HepG2 (cell line): ENCODE measurements at regions not wholly inside any gene's neighbourhood (a gene's known extent, or its start where the extent isn't known, plus 50 kb on each side); places are given as distances from the start of the nearest gene placed in this dataset.

Experiments used
- ATAC-seq: fragments of 200-7000 bp; cut with Tn5 transposase; 3 replicates; pipeline ENCODE4 v1.9.1; 2020; ENCODE audit warnings: mild to moderate bottlenecking, moderate library complexity
- BruUV-seq: library from RNA; stranded (reverse); fragments of 400-500 nt; replicated peaks from 2 replicates; lab custom pipeline; 2021; lab: Mats Ljungman, UMichigan
- CTCF ChIA-PET: fragments of 300-600 bp; formaldehyde crosslinking; extraction: SDS; loops from one replicate; lab custom pipeline; 2021; ENCODE audit warnings: low total read pairs, inconsistent platforms, low intra/inter-chr PET ratio; lab: Yijun Ruan, JAX
- POLR2A ChIA-PET: fragments of 350-600 bp; sonication (Branson Sonifier 250); formaldehyde crosslinking; loops from one replicate; lab custom pipeline; 2020; ENCODE audit warnings: antibody characterized with exemption, inconsistent platforms; lab: Yijun Ruan, JAX
- DNase-seq: peaks from one replicate; pipeline ENCODE4 v3.0.0-alpha.2; 2015; ENCODE audit warnings: low spot score
- FAIRE-seq: peaks from 3 replicates; lab custom pipeline; 2011; peaks lifted over from hg19 to GRCh38; lab: Jason Lieb, UNC
- H2AFZ ChIP-seq: one replicate; pipeline ENCODE4 v1.6.1; 2011; ENCODE audit warnings: low read length, inconsistent platforms
- H3K27ac ChIP-seq: fragments of 300-600 bp; 3 replicates; pipeline ENCODE4 v1.8.0; 2011; ENCODE audit warnings: mixed run types, mild to moderate bottlenecking, mixed read lengths, low read length, inconsistent platforms; ENCODE audit not compliant: insufficient read depth; ENCODE audit errors: extremely low read length
- H3K27me3 ChIP-seq, 2 experiments: fragments of 200-600 bp in 1 of 2; 2 replicates in 1 of 2; 3 replicates in 1 of 2; pipeline versions ENCODE4 v1.6.0 to v1.8.0; 2011; ENCODE audit warnings: low read length in 2 of 2, mild to moderate bottlenecking in 2 of 2, moderate library complexity in 2 of 2, inconsistent platforms in 1 of 2; ENCODE audit not compliant: insufficient read depth in 2 of 2, control insufficient read depth in 1 of 2
- H3K36me3 ChIP-seq, 2 experiments: fragments of 200-600 bp in 1 of 2; replicated peaks in 1 of 2; 2 replicates in 1 of 2; 3 replicates in 1 of 2; pipeline versions ENCODE4 v1.5.1 to v1.8.0; 2011; ENCODE audit warnings: low read length in 2 of 2, inconsistent platforms in 1 of 2; ENCODE audit not compliant: insufficient read depth in 2 of 2, control insufficient read depth in 1 of 2
- H3K4me1 ChIP-seq: 2 replicates; pipeline ENCODE4 v1.5.1; 2012; ENCODE audit warnings: low read length, inconsistent platforms; ENCODE audit not compliant: insufficient read depth
- H3K4me2 ChIP-seq: 2 replicates; pipeline ENCODE4 v1.6.0; 2011; ENCODE audit warnings: low read depth, low read length, inconsistent platforms
- H3K4me3 ChIP-seq, 3 experiments: fragments of 200-600 bp in 1 of 3; sonication (generic), shearing (Covaris generic) in 1 of 3; replicated peaks in 1 of 3; 2 replicates each; pipeline ENCODE4 v1.5.1; 2011 to 2016; ENCODE audit warnings: low read length in 3 of 3, inconsistent platforms in 2 of 3, low read depth in 2 of 3, mild to moderate bottlenecking in 2 of 3, control low read depth in 1 of 3, mixed read lengths in 1 of 3; ENCODE audit not compliant: insufficient read depth in 1 of 3
- H3K79me2 ChIP-seq: one replicate; pipeline ENCODE4 v1.6.1; 2011; ENCODE audit warnings: low read length, inconsistent platforms; ENCODE audit not compliant: insufficient read depth
- H3K9ac ChIP-seq: 2 replicates; pipeline ENCODE4 v1.6.0; 2011; ENCODE audit warnings: mild to moderate bottlenecking, low read depth, low read length, inconsistent platforms; ENCODE audit not compliant: insufficient read depth
- H3K9me3 ChIP-seq: 2 replicates; pipeline ENCODE4 v1.5.1; 2012; ENCODE audit warnings: mild to moderate bottlenecking, low read length
- H4K20me1 ChIP-seq: 2 replicates; pipeline ENCODE4 v1.6.0; 2011; ENCODE audit warnings: inconsistent platforms, mild to moderate bottlenecking, low read length, moderate library complexity; ENCODE audit not compliant: insufficient read depth
- DMAP1 ChIP-seq: IDR thresholded peaks from 2 replicates; pipeline ENCODE4 v1.6.1; 2016
- ETV6 ChIP-seq: sonication (generic); formaldehyde crosslinking; conservative IDR thresholded peaks from 2 replicates; pipeline ENCODE4 v1.4.0; 2020; ENCODE audit warnings: missing genetic modification reagents
- HDAC6 ChIP-seq: fragments of 200-600 bp; sonication (generic); IDR thresholded peaks from 2 replicates; pipeline ENCODE4 v1.7.0; 2017; ENCODE audit warnings: mild to moderate bottlenecking, antibody characterized with exemption, low read length, low read depth
- HNRNPK ChIP-seq: fragments of 200-400 bp; formaldehyde crosslinking; IDR thresholded peaks from 2 replicates; pipeline ENCODE4 v1.6.1; 2018; ENCODE audit warnings: low read length, low read depth, moderate library complexity, mild to moderate bottlenecking; ENCODE audit not compliant: poor library complexity, severe bottlenecking
- JUND ChIP-seq: sonication (generic); formaldehyde crosslinking; IDR thresholded peaks from 2 replicates; pipeline ENCODE4 v1.8.0; 2022; ENCODE audit warnings: mild to moderate bottlenecking, missing genetic modification reagents
- KDM3A ChIP-seq: IDR thresholded peaks from 2 replicates; pipeline ENCODE4 v1.6.1; 2018; ENCODE audit warnings: low read depth, missing compliant biosample characterization
- MAFK ChIP-seq, 2 experiments: IDR thresholded peaks in 1 of 2; conservative IDR thresholded peaks in 1 of 2; 2 replicates each; pipeline ENCODE4 v1.6.1; 2011; ENCODE audit warnings: improper control_type of control experiment in 2 of 2, low read length in 2 of 2
- MEIS1 ChIP-seq: sonication (generic); formaldehyde crosslinking; IDR thresholded peaks from 2 replicates; pipeline ENCODE4 v1.9.0; 2021; ENCODE audit warnings: mild to moderate bottlenecking, missing genetic modification reagents, moderate library complexity, borderline replicate concordance
- NFYC ChIP-seq: IDR thresholded peaks from 2 replicates; pipeline ENCODE4 v1.6.1; 2016; ENCODE audit warnings: missing genetic modification reagents, missing compliant biosample characterization
- POGZ ChIP-seq: sonication (generic); formaldehyde crosslinking; IDR thresholded peaks from 2 replicates; pipeline ENCODE4 v1.4.0; 2020; ENCODE audit warnings: mild to moderate bottlenecking, missing genetic modification reagents
- REPIN1 ChIP-seq: sonication (generic); formaldehyde crosslinking; IDR thresholded peaks from 2 replicates; pipeline ENCODE4 v1.8.0; 2022; ENCODE audit warnings: missing genetic modification reagents, low read depth, mild to moderate bottlenecking, borderline replicate concordance
- REXO4 ChIP-seq: sonication (generic); formaldehyde crosslinking; IDR thresholded peaks from 2 replicates; pipeline ENCODE4 v1.8.0; 2022; ENCODE audit warnings: missing genetic modification reagents, mild to moderate bottlenecking, borderline replicate concordance
- TCF7 ChIP-seq: sonication (generic); IDR thresholded peaks from 2 replicates; pipeline ENCODE4 v1.6.1; 2016; ENCODE audit warnings: antibody characterized with exemption, low read depth
- TGIF2 ChIP-seq: IDR thresholded peaks from 2 replicates; pipeline ENCODE4 v1.6.1; 2016; ENCODE audit warnings: control low read depth, missing compliant biosample characterization
- ZFP37 ChIP-seq: sonication (generic); formaldehyde crosslinking; IDR thresholded peaks from 2 replicates; pipeline ENCODE4 v1.4.0; 2020; ENCODE audit warnings: missing genetic modification reagents, borderline replicate concordance
- ZFY ChIP-seq: sonication (generic); formaldehyde crosslinking; IDR thresholded peaks from 2 replicates; pipeline ENCODE4 v1.4.0; 2020; ENCODE audit warnings: missing genetic modification reagents
- ZNF557 ChIP-seq: sonication (generic); formaldehyde crosslinking; IDR thresholded peaks from 2 replicates; pipeline ENCODE4 v1.4.0; 2020; ENCODE audit warnings: missing genetic modification reagents
- ZNF776 ChIP-seq: sonication (generic); formaldehyde crosslinking; IDR thresholded peaks from 2 replicates; pipeline ENCODE4 v1.4.0; 2020; ENCODE audit warnings: mild to moderate bottlenecking, missing genetic modification reagents
- ZNF878 ChIP-seq: sonication (generic); formaldehyde crosslinking; IDR thresholded peaks from 2 replicates; pipeline ENCODE4 v1.8.1; 2023; ENCODE audit warnings: mild to moderate bottlenecking, missing genetic modification reagents, moderate library complexity
- WGBS: methylation state at CpG from one replicate; pipeline ENCODE4 v1.1.6; 2017; ENCODE audit warnings: low lambda C conversion rate; 5-methylcytosine and 5-hydroxymethylcytosine counted together
- in situ Hi-C: cut with HindIII; loops from 2 replicates; pipeline ENCODE4 v1.10.0; 2017; ENCODE audit warnings: low pct_unique_long_range_greater_than_20kb; ENCODE audit not compliant: extremely low pct_ligation_motif_present
- intact Hi-C: fragments of 100-400 bp; cut with micrococcal nuclease; formaldehyde crosslinking; loops from one replicate; pipeline ENCODE4 v1.10.0; 2022; ENCODE audit not compliant: unreplicated experiment
- TF ChIP-seq, protein P1 (sequence below): sonication (generic); formaldehyde crosslinking; IDR thresholded peaks from 2 replicates; pipeline ENCODE4 v1.5.1; 2020; ENCODE audit warnings: missing genetic modification reagents, mild to moderate bottlenecking, borderline replicate concordance

DNA sequence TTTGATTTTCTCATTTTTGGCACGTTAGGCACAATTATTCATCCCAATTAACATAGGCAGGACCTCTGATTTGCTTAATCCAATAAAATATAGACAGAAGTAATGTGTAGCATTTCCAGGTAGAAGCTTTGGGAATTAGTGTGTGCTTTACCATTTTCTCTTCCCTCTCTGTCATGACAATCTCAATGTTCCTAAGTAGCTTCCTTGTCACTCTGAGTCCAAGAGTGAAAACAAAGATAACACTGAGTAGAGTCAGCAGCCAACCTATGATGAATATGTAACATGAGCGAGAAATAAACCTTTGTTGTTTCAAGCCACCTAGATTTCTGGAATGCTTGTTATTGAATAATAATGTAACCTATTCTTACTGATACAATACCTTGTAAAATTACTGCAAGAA is 283.8 kb downstream of the OMA1 start:
- no peak overlapping the region for H3K9ac ChIP-seq
- in situ Hi-C loops, result no loop called here
- ChIA-PET CTCF (no interaction called here), POLR2A (no interaction called here)
- no peaks in the 10 kb centered on the region for H3K79me2 ChIP-seq
- no peaks in the 10 kb centered on the region for H3K9me3 ChIP-seq
- H4K20me1 ChIP-seq, result no peaks in the 10 kb centered on the region
- TF ChIP-seq ZNF878 (CRISPR knock-in tag), result no peak
- TF ChIP-seq KDM3A (CRISPR knock-in tag), result no peak
- no peak for TF ChIP-seq REXO4 (CRISPR knock-in tag)
- no peak for TF ChIP-seq TGIF2 (CRISPR knock-in tag)
- no peak for TF ChIP-seq ZNF557 (CRISPR knock-in tag)
- TF ChIP-seq MAFK (conservative IDR thresholded peaks at IDR 0.05 in 1 of 2, IDR thresholded peaks at IDR 0.05 in 1 of 2; ENCODE audit: low read length in 2 of 2), result no peak
- no peak for TF ChIP-seq REPIN1 (CRISPR knock-in tag)
- TF ChIP-seq DMAP1, result no peak
- H3K4me1 ChIP-seq, result no peaks in the 10 kb centered on the region
- intact Hi-C loops, result no loop called here
- ATAC-seq (no peak), FAIRE-seq (no peak), DNase-seq (no peak)
- BruUV-seq, result no TSS peak
- no peak overlapping the region for H3K4me3 ChIP-seq
- no peak overlapping the region for H2AFZ ChIP-seq
- no peaks in the 10 kb centered on the region for H3K27me3 ChIP-seq
- no peak overlapping the region for H3K27ac ChIP-seq
- WGBS, result 3% methylated on average over 2 of the region's 2 CpGs
- H3K4me2 ChIP-seq, result no peak overlapping the region
- no peaks in the 10 kb centered on the region for H3K36me3 ChIP-seq

DNA sequence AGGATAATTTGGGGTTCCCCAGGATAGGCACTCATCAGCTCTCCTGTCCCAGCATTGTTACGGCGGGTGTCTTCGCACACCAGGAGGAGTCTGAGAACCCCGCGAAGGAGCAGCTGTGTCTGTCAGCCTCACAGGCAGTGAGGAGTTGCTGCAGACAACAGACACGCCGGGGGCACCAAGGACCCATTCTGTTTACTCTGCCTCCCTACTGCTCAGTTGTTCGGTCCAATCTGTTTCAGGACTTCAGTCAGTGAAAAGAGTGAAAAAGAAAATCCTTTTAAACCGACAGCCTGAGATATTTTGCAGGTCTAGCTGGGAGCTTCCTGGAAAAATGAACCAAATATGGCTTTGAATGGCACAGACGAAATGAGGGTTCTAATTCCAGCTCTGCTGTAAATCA is 288.4 kb downstream of the OMA1 start:
- Histone ChIP-seq H3K4me2 (no peak overlapping the region), H3K4me1 (no peaks in the 10 kb centered on the region), H3K27me3 (no peaks in the 10 kb centered on the region), H2AFZ (no peak overlapping the region), H3K4me3 (no peak overlapping the region)
- no peak for FAIRE-seq
- BruUV-seq, result no TSS peak
- WGBS, result 22% methylated on average over 7 of the region's 10 CpGs
- no peak for TF ChIP-seq HNRNPK
- no peak for TF ChIP-seq ETV6 (CRISPR knock-in tag)
- TF ChIP-seq TCF7, result no peak
- no peak for TF ChIP-seq JUND (CRISPR knock-in tag)
- no peak for TF ChIP-seq NFYC (CRISPR knock-in tag)
- TF ChIP-seq MEIS1 (CRISPR knock-in tag), result no peak
- no peak for TF ChIP-seq POGZ (CRISPR knock-in tag)
- TF ChIP-seq ZFP37 (CRISPR knock-in tag), result no peak
- TF ChIP-seq, protein P1, sequence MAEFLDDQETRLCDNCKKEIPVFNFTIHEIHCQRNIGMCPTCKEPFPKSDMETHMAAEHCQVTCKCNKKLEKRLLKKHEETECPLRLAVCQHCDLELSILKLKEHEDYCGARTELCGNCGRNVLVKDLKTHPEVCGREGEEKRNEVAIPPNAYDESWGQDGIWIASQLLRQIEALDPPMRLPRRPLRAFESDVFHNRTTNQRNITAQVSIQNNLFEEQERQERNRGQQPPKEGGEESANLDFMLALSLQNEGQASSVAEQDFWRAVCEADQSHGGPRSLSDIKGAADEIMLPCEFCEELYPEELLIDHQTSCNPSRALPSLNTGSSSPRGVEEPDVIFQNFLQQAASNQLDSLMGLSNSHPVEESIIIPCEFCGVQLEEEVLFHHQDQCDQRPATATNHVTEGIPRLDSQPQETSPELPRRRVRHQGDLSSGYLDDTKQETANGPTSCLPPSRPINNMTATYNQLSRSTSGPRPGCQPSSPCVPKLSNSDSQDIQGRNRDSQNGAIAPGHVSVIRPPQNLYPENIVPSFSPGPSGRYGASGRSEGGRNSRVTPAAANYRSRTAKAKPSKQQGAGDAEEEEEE, result no peak
- no peak for TF ChIP-seq ZNF776 (CRISPR knock-in tag)
- no peak for TF ChIP-seq ZFY (CRISPR knock-in tag)
- no peak for TF ChIP-seq HDAC6
- no peak for TF ChIP-seq MAFK (conservative IDR thresholded peaks at IDR 0.05 in 1 of 2, IDR thresholded peaks at IDR 0.05 in 1 of 2; ENCODE audit: low read length in 2 of 2)
- TF ChIP-seq, all 625 proteins: peak for 0
- no peak overlapping the region for H3K27ac ChIP-seq
- no peaks in the 10 kb centered on the region for H3K79me2 ChIP-seq
- no peaks in the 10 kb centered on the region for H4K20me1 ChIP-seq
- no peaks in the 10 kb centered on the region for H3K9me3 ChIP-seq
- DNase-seq (no peak), ATAC-seq (no peak)
- in situ Hi-C loops, result no loop called here
- H3K36me3 ChIP-seq, result no peaks in the 10 kb centered on the region
- POLR2A ChIA-PET, result no interaction called here
- CTCF ChIA-PET, result no interaction called here
- H3K9ac ChIP-seq, result no peak overlapping the region
- intact Hi-C loops, result no loop called here
